ENCODE measurements at regions not wholly inside any gene's neighbourhood (a gene's known extent, or its start where the extent isn't known, plus 50 kb on each side); places are given as distances from the start of the nearest gene placed in this dataset.

DNA sequence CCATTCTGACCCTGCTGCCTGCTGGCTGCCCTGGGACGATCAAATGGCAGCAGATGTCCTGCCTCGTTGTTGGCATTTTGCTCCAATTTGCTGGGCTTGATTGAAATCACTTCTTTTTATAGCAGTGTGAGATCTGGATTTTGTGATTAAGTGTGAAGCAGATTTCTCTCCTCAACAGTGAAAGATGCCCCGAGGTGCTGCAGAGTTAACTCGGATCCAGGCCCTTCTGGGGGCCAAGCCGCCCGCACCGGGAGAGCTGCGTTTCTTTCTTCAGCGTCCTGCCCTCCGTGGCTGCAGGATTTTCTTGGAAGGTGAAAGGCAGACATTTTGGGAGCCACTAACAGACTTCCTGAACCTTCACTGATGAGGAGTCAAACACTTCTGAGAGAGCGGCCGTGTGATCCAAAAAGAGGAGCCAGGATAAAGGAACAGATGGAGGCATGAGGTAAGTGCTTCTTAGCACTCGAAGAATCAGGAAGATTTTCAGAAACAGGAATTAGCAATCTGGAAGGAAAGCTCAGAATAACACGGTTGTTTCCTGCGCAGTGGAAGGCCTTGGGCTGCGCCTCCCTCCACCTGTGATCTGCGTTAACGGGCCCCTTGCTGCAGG lies 139.5 kb upstream of the AFDN start:
- intact Hi-C loops (cut with micrococcal nuclease) (no loop called here), dilution Hi-C loops (cut with MboI; ENCODE audit: extremely low pct_ligation_motif_present, low sequenced_read_pairs) (no loop called here)
- no peak overlapping the region for H2AFZ ChIP-seq (ENCODE audit: low read depth, low read length)
- FAIRE-seq: no peak
- no peak overlapping the region for H3K9ac ChIP-seq (replicated peaks; ENCODE audit: extremely low read depth, insufficient read depth, low read length)
- DNase-seq (ENCODE audit: low read depth, low spot score): no peak
- ChIA-PET POLR2A (no interaction called here), CTCF (interaction anchor here (1.6 kb wide), 1 partner anchor 12 kb away, joined by 5 read pairs; no protein-coding TSS in a partner anchor)
- H3K4me1 ChIP-seq (ENCODE audit: control insufficient read depth, extremely low read depth, insufficient read depth, low read length): peaks cover 18% of the 10 kb centered on the region
- H4K20me1 ChIP-seq (replicated peaks; ENCODE audit: control insufficient read depth, extremely low read depth, insufficient read depth, low read length): no peaks in the 10 kb centered on the region
- no peak overlapping the region for H3K4me2 ChIP-seq (ENCODE audit: insufficient read depth, low read length)
- TF ChIP-seq POLR2AphosphoS5 (IDR thresholded peaks at IDR 0.05; ENCODE audit: insufficient read depth, low read depth, low read length) (no peak), GATA2 (IDR thresholded peaks at IDR 0.05; ENCODE audit: insufficient read depth, insufficient read length, low read depth, low read length) (no peak), POLR2A (IDR thresholded peaks at IDR 0.05; ENCODE audit: low read depth, low read length) (no peak), EZH2 (IDR thresholded peaks at IDR 0.05; ENCODE audit: borderline replicate concordance, low read depth, low read length, severe bottlenecking) (no peak), FOS (IDR thresholded peaks at IDR 0.05; ENCODE audit: borderline replicate concordance, insufficient read depth, low read length) (no peak), JUN (IDR thresholded peaks at IDR 0.05; ENCODE audit: borderline replicate concordance, insufficient read depth, insufficient read length, low read depth) (no peak), MYC (IDR thresholded peaks at IDR 0.05; ENCODE audit: low read depth, low read length) (no peak)
- TF ChIP-seq, protein P1, sequence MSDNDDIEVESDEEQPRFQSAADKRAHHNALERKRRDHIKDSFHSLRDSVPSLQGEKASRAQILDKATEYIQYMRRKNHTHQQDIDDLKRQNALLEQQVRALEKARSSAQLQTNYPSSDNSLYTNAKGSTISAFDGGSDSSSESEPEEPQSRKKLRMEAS (IDR thresholded peaks at IDR 0.05; ENCODE audit: insufficient read depth, insufficient read length): no peak
- TF ChIP-seq, protein P2, sequence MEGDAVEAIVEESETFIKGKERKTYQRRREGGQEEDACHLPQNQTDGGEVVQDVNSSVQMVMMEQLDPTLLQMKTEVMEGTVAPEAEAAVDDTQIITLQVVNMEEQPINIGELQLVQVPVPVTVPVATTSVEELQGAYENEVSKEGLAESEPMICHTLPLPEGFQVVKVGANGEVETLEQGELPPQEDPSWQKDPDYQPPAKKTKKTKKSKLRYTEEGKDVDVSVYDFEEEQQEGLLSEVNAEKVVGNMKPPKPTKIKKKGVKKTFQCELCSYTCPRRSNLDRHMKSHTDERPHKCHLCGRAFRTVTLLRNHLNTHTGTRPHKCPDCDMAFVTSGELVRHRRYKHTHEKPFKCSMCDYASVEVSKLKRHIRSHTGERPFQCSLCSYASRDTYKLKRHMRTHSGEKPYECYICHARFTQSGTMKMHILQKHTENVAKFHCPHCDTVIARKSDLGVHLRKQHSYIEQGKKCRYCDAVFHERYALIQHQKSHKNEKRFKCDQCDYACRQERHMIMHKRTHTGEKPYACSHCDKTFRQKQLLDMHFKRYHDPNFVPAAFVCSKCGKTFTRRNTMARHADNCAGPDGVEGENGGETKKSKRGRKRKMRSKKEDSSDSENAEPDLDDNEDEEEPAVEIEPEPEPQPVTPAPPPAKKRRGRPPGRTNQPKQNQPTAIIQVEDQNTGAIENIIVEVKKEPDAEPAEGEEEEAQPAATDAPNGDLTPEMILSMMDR (IDR thresholded peaks at IDR 0.05; ENCODE audit: extremely low read depth in 1 of 2, insufficient read depth in 1 of 2, low read depth in 1 of 2, low read length in 2 of 2): no peak
- H3K9me3 ChIP-seq (replicated peaks; ENCODE audit: control insufficient read depth, insufficient read depth, low read length): no peaks in the 10 kb centered on the region
- no peaks in the 10 kb centered on the region for H3K9me1 ChIP-seq (replicated peaks; ENCODE audit: control insufficient read depth, extremely low read depth, insufficient read depth, low read length)
- no peak overlapping the region for H3K4me3 ChIP-seq (replicated peaks in 1 of 3; ENCODE audit: insufficient read depth in 1 of 3, low read depth in 1 of 3, low read length in 3 of 3)
- no peaks in the 10 kb centered on the region for H3K79me2 ChIP-seq (ENCODE audit: control insufficient read depth, insufficient read depth, low read length)
- no peaks in the 10 kb centered on the region for H3K27me3 ChIP-seq (ENCODE audit: control insufficient read depth in 2 of 2, insufficient read depth in 2 of 2, low read length in 2 of 2)
- BruUV-seq (replicated peaks): no TSS peak
- H3K27ac ChIP-seq (ENCODE audit: insufficient read depth, low read depth, low read length): no peak overlapping the region
- H3K36me3 ChIP-seq (ENCODE audit: control insufficient read depth in 2 of 2, extremely low read depth in 1 of 2, insufficient read depth in 2 of 2, low read length in 2 of 2): no peaks in the 10 kb centered on the region

Measured in endothelial cell of umbilical vein (primary cell).